Stimulated activated CD4-positive, alpha-beta T cell treated with anti-CD3 and anti-CD28 coated beads, Interleukin-12 subunit alpha, Interleukin-12 subunit beta, amount 100 ng/mL, for 24 hours (primary cell): ENCODE measurements at regions not wholly inside any gene's neighbourhood (a gene's known extent, or its start where the extent isn't known, plus 50 kb on each side); places are given as distances from the start of the nearest gene placed in this dataset.
"Not testable (repeated sequence)": the region's sequence is repeated elsewhere in the genome, so short reads cannot be mapped to it uniquely, and the experiment has no call there.

ENCODE experiments used
- DNase-seq, 2 experiments: peaks; one replicate each; pipeline ENCODE4 v3.0.0-alpha.2; 2020; ENCODE audit warnings: low read depth in 2 of 2

- DNase-seq = no peak
Observed at GRCh38 chr10:26355241-26355640, 82.9 kb upstream of the APBB1IP start.

GRCh38 chr10:26357203-26357602 is 80.9 kb upstream of the APBB1IP start:
- DNase-seq = no peak

GRCh38 chr10:26358071-26358470 is 80.1 kb upstream of the APBB1IP start:
- DNase-seq = no peak

- DNase-seq = no peak
Observed at GRCh38 chr10:26359670-26360069, 78.5 kb upstream of the APBB1IP start.

GRCh38 chr10:26361351-26361750 is 76.8 kb upstream of the APBB1IP start:
- no peak for DNase-seq

- no peak for DNase-seq
Observed at GRCh38 chr10:26361971-26362370, 76.2 kb upstream of the APBB1IP start.

GRCh38 chr10:26365681-26366358 is 72.3 kb upstream of the APBB1IP start:
- no peak for DNase-seq

- not testable (repeated sequence) for DNase-seq
Observed at GRCh38 chr10:26367035-26367434, 71.1 kb upstream of the APBB1IP start.

GRCh38 chr10:26367771-26368170 is 70.4 kb upstream of the APBB1IP start:
- DNase-seq = peak in 1 of 2 experiments; percentile 23

- DNase-seq = no peak
Observed at GRCh38 chr10:26368463-26368862, 69.7 kb upstream of the APBB1IP start.

- DNase-seq = no peak
Observed at GRCh38 chr10:26372513-26373354, 65.4 kb upstream of the APBB1IP start.

- DNase-seq = no peak
Observed at GRCh38 chr10:26374426-26374825, 63.7 kb upstream of the APBB1IP start.

- DNase-seq = not testable (repeated sequence)
Observed at GRCh38 chr10:26377224-26377810, 60.8 kb upstream of the APBB1IP start.

- DNase-seq = no peak
Observed at GRCh38 chr10:26378861-26379294, 59.3 kb upstream of the APBB1IP start.

GRCh38 chr10:26380815-26381214 is 57.3 kb upstream of the APBB1IP start:
- no peak for DNase-seq

- DNase-seq = no peak
Observed at GRCh38 chr10:26381986-26382385, 56.2 kb upstream of the APBB1IP start.

- DNase-seq = no peak
Observed at GRCh38 chr10:26384600-26384999, 53.5 kb upstream of the APBB1IP start.

- no peak for DNase-seq
Observed at GRCh38 chr10:26385443-26385842, 52.7 kb upstream of the APBB1IP start.

- DNase-seq = no peak
Observed at GRCh38 chr10:26386781-26387180, 51.4 kb upstream of the APBB1IP start.
